AG08396 (cell line): ENCODE measurements at regions not wholly inside any gene's neighbourhood (a gene's known extent, or its start where the extent isn't known, plus 50 kb on each side); places are given as distances from the start of the nearest gene placed in this dataset.

Experiments
- DNase-seq: peaks from one replicate; pipeline ENCODE4 v3.0.0; 2012; ENCODE audit warnings: low spot score, mixed read lengths

DNA sequence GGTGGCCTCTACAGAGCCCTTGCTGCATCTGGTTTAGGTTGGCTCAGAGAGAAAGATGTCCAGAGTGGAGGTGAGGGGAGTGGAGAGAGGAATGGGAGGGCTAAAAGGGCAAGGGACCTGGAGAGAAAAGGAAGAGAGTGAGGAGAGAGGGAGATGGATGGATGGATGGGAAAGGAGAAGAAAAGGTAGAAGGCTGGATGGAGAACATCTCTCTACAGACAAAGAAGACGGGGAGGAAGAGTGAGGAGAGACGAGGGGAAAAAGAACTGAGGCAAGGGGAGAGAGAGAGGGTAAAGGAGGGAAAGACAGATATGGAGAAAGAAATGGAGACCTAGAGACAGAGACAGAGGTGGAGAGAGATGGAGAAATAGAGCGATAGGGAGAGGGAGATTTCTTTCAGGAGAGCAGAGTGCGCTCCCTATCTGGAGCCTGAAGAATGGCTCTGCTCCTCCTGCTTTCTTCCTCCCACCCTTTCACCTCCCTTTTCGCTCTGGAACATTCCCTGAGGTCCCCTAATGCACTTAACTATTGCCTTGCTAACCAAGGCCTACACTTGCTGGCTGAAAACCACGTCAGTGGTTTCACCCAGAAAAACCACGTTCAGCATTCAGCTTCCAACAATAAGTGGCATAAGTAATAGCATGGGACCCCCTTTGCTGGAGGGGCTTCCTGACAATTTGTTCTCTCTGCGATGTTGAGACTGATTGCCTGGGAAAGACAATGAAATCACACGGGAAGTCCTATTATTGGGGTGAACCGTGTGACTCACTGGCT lies 286.3 kb downstream of the CDH26 start:
- no peak for DNase-seq

DNA sequence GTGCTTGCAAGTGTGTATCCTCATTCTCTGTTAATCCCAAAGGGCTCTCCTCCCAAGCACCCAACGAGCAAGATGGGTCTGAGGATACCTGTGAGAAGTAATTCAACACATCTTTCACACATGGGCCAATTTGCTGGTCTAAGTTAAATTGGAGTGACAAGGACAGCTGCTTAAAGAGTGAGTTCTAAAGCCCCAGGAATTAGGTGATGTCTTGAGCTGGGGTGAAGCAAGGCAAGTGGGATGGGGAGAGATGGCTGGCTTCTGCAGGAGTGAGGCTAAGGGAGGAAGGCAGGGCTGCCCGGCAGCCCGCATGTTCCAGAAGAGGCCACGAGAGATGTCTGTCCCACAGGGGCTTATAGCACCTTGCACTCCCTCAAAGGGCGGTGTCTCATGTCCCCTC lies 288.5 kb downstream of the CDH26 start:
- DNase-seq, result no peak

DNA sequence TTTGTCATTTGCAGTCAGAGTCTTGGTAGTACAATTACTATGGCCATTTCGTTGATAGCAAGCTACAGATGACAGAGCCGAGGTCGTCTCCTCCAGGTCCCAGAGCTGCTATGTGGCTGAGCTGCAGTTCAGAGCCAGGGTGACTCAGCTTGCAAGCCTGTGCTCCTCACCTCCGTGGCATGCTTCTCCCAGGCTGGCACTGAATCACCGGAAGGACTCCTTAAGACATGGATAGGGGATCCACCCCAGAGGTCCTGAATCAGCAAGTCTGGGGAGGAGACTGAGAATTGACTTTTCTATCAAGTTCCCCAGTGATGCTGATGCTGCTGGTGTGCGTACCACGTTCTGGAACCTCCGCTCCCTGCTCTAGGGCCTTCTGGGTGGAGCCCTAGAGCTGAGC lies 291.2 kb downstream of the CDH26 start:
- DNase-seq, result peak; percentile 75

DNA sequence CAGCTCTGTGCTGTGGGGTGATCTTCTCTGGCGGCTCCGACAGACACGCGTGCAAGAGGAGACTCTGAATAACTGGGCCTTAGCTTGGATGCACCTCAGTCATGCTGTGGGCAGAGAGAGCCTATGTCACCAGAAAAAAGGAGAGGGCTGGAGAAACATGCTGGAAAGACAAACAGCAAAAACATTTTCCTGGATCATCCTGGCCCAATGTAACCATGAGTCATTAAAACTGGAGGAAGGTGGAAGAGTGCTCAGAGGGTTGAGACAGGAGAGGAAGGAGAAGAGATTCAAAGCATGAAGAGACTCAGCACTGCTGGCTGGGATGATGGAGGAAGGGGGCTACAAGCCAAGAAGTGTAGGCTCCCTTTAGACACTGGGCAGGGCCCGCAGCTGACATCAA lies 292.0 kb downstream of the CDH26 start:
- no peak for DNase-seq

DNA sequence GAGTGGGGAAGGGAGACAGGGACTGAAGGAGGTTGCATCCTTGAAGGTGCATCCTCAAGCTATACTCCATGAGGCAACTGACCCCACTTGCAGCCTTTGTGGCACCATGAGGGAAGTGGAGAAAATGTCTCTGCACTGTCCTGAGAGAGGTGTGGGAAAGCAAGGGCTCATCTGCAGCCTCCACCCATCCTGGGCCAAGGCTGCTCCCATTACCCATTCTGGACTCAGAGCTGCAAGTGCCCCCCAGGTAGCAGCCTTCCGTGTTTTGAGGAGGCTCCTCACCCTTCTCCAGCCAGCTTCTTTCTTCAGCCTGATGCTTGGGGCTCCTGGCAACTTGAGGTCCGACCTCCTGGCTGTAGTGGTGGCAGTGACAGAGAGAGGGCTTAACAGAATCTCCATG lies 294.6 kb downstream of the CDH26 start:
- DNase-seq, result no peak

DNA sequence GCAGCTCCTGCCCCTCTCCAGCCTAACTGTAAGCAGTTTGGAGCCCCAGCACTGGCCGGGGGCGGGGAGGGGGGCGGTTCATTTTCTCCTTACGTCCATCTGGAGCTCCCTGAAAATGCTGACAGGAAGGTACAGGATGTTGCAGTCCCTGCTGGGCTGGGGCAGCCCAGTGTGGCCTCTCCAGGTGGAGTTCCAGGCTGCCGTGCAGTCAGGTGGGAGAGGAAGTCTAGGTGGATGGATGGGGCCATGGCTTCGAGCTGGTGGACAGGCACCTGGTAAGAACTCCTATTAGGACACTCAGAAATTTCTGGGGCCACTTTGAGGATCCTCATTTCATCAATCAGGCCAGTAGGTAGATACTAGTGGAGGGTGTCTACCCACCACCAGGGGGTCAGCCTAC lies 295.2 kb downstream of the CDH26 start:
- DNase-seq, result no peak

DNA sequence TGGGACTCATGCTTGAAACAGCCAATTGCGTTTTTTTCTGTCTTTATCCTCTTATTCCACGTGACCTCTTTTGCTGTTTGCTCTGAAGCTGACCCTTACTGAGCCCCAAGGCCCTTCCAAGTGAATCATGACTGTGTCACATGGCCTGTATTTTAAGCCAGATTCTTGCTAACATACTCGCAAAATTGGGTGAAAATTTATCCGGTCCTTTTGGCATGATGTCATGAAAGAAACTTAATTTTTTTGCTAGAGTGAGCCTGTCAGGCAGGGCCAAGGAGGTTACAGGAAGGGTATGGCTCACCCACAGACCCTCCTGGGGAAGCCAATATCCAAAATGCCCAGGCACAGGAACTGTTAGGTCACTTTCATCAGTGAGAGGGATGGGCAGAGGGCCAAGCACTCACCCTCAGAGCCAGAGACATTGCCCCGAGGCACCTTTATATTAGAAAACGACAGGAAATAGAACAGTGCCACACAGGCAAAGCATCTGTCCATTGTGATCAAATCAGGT lies 296.7 kb downstream of the CDH26 start:
- DNase-seq, result peak; percentile 53

DNA sequence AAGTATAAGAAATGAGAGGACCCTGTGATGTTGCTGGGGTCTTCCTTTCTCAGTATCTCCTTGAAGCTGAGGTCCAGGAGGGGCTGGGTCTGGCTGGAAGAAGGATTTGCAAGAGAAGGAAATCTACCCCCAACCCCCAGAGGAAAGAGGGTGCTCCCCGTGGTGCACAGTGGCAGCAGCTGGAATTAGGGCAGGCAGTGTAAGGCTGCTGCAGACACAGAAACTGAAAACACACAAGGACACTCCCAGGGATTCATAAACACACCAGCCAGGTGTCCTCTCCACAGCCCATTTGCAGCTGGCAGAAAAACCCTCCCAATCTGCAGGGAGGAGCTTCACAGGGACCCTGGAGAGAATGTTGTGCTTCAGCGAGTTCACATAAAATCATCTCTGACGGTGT lies 297.2 kb downstream of the CDH26 start:
- no peak for DNase-seq

DNA sequence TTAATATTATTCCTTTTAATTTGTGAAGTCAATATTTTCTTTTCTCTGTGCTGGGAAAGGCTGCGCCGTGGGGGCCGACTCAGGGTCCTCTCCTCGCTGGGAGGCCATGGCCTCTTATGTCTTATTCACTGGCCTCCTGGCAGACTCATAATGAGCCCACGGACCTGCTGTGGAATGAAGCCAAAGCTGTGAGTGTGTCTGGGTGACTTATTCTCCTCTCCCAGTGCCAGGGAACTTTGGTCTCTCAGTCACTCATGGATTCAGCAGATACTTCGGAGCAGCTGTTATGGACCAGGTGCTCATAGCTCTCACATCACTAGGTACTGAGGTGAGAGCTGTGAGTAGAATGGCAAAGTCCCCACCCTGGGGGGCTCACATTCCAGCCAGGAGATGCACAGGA lies 297.6 kb downstream of the CDH26 start:
- no peak for DNase-seq

DNA sequence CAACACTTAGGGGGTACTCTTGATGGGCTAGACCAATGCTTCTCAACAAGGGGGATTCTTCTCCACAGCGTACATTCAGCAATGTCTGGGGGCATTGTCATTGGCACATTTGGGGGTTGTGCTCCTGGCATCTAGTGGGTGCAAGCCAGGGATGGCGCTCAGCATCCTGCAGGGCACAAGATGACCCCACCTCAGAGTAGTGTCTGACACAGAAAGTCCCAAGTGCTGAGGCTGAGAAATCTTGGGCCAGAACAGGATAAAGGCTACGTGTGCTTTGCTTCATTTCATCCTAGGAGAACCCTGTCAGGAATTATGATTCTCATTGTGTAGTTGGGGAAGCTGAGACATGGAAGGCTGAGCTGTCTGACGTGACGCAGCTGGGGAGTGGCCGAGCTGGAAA lies 298.6 kb downstream of the CDH26 start:
- DNase-seq, result no peak

DNA sequence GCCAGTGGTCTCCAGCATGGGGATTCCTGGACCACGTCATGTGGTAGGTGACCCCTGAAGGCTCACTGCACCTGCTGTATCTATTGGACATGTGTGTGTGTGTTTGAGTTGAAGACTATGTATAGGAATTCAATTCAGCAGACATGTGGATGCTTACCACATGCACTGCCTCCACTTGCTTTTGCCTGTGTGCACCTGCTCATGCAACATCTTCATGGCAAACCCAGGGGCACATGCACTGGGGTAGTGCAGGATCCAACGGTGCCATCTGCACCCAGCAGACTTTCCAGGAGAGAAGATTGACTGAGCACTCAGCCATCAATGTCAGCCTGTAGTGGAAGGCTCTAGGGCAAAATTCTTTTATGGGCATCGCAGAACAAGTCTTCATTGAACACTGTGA lies 299.4 kb downstream of the CDH26 start:
- no peak for DNase-seq

DNA sequence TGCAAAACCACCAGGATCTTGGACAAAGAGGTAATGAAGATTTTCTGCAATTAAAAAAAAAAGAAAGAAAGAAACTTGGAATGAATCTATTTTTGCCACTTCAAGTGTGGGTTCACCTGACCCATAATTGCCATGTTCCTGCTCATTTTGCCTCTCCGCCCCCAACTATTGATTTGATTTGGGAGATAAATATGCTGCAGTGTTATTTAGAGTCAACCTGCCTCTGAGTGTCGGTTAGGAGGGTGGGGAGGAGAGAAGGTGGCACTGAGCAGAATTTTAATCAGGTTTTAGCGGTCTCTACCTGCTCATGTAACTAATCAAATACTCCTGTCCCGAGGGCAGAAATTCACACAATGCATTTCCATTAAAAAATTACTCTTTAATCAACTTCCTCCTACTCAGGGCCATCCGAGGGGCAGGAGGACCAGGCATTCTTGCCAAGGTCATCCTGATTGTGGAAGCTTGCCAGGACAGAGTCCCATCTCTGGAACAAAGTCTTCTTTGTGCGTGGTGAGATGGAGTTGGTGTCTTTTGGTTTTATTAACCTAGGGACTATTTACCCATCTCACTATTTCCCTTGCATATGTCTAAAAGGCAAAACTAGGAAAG lies 300.1 kb downstream of the CDH26 start:
- DNase-seq, result no peak

DNA sequence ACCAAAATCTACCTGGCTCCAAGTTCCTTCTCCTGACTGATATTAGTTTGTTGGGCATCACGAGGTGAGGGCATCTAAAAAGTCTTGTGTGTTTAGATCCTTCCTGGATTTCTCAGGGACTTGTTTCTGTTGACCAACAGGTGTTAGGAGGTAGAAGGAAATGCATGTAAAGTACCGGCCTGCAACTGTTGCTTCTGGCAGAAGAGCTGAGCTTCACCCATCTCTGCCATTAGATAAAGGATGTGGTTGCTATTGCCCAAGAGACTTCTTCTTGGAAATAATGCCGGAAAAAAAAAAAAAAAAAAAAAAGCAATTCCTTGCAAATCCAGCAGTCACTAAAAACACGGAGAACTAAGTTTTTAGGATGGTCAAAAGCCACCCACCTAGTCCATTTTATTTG lies 303.1 kb downstream of the CDH26 start:
- no peak for DNase-seq

DNA sequence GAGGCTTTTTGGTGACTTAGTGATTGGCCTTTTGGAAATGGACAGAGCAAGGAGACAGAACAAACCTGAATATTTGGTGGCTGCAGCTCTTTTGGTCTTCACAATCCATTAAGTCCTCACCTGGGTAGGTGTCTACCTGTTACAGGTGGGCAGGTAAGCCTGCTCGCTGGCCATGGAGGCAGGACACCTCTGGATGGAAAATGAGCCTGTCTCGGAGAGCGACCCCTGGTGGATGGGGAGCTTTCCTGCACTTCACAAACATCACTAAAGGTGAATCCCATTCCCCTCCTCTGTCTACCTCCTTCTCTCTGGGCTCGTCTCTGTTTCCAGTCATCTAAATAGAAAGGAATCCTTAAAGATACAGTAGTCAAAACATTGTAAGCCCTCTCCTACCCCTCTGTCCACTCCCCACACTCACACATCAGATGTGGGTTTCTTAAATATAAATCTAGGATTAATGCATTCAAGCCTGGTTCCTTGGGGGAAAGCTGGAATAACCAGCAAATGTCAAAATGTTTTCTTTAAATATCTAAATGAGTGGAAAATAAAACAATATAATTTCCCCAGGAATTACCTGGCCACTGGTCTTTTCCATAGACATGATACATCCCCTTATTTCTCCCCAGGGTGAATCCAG lies 304.9 kb downstream of the CDH26 start:
- DNase-seq, result no peak

DNA sequence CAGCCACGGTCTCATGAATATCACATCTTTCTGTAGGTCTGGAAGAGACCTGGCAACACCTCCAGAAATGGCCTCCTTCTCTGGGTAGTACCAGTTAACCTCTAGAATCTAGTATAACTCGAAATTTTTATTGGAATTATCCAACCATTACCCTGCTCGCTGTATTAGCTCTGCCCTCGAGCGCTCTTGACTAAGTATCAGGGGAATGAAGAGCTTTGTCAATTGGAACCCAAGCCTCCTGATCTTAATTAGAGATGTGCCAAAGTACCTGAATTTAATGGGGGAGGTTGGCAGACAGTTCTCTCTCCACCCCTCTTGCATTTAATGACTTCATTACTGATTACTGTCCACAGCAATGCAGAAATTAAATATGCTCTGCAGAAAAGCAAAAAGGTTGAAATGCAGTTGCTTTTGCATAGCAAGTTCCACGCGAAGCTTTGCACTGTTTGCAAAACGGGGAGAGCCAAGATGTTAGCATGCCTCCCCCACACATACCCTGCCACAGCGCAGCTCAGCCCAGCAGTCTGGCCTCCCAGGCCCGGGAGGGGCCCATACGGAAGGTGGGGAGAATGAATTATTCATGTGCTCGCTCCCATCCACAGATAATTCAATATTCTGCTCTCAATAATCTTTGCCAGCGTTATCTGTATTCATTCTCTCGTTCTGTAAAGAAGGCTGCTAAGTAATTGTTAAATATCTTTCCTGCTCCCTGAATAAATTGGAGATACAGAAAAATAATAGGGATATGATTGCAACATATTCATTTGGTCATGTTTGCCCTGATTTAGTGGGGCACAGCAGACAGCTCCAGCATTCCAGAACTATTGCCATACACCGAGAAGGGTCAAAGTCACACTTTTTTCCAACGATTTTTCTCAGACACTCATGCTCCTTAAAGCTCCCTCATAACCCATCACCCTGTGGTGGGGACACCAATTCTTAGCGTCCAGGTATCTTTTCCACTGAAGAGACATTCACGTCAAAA lies 305.8 kb downstream of the CDH26 start:
- no peak for DNase-seq

DNA sequence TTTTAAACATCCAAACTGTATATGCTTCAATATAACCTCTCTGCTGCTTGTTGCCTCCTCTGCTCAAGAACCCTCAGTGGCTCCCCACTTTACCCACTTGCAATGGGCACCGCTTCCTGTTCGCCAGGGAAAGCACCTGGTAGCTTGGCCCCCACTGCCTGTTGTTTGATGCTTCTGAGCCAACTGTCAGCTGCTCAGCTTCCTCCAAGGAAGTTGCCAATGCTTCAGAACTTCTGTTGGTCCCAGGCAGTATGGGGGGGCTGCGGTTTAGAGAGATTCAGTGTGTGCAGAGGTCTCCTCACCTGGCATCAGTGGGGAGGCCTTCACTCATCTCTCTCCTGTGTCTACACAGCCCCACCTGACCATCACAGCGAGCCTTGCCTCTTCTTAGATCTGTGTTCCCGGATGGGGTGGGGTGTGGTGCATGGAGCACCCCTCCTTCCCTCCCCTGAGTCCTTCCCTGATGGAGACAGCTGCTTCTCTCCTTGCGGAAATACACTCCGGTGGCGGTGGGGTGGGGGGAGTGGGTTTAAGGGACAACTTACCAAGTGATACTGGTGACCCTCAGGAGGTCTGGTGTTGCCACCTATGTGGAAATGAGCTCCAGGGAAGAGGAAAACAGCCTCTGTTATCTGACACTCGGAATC lies 308.1 kb downstream of the CDH26 start:
- DNase-seq, result no peak

DNA sequence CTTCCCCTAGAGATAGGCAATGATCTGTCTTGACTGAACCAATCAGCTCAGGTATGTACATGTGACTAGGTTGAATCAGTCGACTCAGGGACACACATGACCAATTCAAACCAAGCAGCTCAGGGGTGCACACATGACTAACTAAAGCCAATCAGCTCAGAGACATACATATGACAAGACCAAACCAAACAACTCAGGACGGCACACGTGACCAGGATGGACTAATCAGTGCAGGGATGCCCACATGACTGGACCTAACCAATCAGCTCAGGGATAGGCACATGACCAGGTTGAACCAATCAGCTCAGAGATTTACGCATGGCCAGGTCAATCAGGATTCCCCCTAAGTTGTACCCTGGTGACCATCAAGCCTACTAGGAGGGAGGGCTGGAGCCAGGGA lies 310.3 kb downstream of the CDH26 start:
- DNase-seq, result no peak

DNA sequence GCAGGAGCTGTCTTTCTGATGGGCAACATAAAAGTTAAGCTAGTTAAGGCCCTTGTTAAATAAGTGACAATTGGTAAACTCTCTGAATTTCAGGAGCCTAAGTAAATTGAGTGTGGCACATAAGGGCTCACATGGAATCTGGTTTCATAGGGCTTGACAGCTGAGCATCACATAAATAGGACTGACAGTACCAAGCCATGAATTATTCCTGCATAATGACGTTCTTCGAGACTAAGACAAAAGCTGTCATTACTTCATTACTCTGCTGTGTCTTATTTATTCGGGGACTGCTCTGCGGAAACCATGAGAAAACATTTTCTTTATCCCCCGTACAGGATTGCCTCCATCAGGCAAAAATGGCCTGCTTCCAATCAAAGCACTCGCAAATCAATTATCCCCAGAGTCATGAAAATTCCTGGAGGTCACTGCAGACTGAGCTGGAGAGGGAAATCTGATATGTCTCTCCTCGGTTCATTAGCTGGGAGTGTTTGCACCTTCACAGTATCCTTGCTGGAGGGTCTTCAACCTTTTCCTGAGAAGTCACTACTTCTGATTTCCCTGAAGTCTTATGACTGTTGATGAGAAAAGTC lies 311.4 kb downstream of the CDH26 start:
- DNase-seq, result no peak

DNA sequence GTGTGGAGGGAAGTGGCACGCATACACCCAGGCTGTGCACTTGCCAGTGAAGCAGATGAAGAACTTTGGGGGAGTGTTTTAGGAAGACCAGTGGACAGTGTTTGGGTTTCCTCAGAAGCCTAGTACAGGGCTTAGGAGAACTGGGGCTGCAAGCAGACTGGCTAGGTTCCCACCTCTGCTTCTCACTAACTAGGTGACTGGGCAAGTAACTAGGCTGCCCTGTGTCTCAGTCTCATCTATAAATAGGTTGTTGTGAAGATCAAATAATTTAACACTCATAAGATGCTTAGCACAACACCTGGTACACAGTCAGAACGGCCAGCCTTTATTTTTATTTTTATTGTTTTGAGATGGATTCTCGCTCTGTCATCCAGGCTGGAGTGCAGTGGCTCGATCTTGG lies 312.1 kb downstream of the CDH26 start:
- no peak for DNase-seq

DNA sequence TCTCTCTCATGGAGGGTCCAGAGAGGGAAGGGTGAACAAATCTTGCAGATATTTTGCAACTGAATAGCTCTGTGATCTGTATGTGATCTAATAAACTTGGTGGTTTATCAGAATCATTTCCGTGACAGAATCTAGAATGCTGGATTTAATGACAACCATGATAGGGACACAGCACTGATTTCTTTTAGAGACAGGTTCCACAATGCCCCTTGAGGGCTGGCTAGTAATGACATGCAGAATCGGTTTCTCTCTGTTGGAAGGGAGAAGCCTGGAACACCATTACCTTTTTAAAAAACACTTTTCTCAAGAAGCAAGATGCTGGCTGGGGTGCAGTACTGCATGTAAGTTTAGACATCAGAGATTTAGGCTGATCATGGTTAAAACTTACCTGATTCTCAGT lies 313.4 kb downstream of the CDH26 start:
- no peak for DNase-seq

DNA sequence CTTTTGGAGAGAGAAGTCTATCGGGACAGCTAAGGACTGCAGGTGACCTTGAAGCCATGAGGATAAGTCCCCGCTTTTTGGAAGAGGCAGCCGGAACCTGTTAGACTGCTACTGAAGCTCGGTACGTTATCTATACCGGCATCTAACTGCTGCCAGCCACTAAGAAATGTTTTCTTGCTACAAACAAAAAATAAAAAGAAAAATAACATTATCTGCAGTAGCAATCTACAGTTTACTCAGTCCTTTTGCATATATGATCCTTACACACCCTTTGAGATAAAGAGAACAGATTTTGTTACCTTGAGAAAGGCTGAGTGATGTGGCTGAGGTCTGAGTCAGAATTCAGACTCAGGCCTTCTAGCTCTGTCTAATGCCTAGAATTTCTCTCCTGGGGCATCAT lies 314.6 kb downstream of the CDH26 start:
- DNase-seq, result no peak
